HG03575 (cell line): ENCODE measurements at regions not wholly inside any gene's neighbourhood (a gene's known extent, or its start where the extent isn't known, plus 50 kb on each side); places are given as distances from the start of the nearest gene placed in this dataset.
"Not testable (repeated sequence)": the region's sequence is repeated elsewhere in the genome, so short reads cannot be mapped to it uniquely, and the experiment has no call there.

Experiments
- ATAC-seq: cut with Tn5 transposase; IDR thresholded peaks from one replicate; pipeline ENCODE4 v1.9.1; 2021; ENCODE audit not compliant: unreplicated experiment, insufficient number of reproducible peaks, low FRiP score; ENCODE audit errors: extremely low read depth

DNA sequence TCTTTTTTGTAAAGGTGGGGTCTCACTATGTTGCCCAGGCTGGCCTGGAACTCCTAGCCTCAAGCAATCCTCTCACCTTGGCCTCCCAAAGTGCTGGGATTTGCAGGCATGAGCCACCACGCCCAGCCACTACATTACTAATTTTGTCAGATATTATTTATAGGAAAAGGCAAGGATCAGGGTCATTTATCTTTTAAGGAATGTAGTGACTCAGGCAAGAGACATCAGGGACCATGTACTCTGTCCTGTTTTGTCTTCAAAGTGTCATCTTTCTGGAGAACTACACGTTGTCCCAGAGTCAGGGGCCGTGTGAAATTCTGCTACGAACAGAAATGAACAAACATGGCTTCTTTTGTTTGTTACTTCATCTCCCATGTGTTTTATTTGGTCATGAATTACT lies 105.3 kb downstream of the NPTX2 start:
- ATAC-seq, result no peak

DNA sequence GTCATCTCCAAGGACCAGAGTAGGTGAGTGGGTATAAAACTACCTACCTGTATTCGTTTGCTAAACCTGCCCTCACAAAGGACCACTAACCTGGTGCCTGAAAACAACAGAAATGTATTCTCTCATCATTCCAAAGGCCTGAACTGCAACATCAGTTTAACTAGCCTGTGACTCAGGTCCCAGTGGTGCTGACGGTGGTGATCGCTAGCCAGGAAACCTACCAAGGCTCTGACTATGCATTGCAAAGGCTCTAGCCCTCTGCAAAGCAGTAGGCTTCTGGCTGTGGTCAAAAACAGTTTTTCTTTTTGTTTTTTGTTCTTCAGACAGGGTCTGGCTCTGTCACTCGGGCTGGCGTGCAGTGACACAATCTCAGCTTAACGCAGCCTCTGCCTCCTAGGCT lies 107.5 kb downstream of the NPTX2 start:
- ATAC-seq, result no peak

DNA sequence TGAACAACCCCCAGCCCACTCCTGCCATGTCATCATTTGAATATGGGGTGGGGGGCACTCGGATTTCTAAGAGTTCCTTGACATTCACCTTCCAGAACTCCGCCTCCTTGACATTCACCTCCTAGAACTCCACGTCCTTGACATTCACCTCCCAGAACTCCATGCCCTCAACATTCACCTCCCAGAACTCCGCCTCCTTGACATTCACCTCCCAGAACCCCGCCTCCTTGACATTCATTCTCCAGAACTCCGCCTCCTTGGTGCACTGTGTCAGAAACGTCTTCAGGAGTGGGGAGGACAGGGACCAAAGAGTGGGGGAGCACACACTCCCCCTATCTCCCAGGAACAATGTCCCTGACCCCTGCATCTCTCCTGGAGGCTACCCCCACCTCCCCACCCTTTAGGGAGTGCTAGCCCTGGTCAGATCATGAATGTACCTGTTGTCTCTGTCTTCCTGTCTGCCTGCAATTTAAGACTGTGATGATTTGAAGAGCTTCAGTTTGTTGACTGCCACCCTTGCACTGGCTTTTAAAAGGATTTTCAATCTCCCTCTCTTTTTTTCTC lies 110.1 kb downstream of the NPTX2 start:
- no peak for ATAC-seq

DNA sequence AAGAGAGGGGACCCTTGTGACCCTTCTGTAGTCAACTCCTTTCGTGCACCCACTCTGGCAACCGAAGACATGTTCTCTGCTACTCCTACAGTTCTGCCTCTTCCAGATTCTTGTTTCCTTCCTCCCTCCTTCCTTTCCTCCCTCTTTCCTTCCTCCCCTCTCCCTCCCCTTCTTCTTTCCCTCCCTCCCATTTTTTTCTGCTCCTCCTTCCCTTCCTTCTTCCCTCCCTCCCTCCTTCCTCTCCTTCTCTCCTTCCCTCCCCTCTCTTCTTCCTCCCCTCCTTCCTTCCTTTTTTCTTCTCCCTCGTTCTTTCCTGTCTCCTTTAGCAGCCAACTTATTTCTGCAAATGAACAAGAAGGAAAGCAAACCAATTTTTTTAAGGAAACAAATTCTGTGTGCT lies 111.5 kb downstream of the NPTX2 start:
- ATAC-seq, result no peak

DNA sequence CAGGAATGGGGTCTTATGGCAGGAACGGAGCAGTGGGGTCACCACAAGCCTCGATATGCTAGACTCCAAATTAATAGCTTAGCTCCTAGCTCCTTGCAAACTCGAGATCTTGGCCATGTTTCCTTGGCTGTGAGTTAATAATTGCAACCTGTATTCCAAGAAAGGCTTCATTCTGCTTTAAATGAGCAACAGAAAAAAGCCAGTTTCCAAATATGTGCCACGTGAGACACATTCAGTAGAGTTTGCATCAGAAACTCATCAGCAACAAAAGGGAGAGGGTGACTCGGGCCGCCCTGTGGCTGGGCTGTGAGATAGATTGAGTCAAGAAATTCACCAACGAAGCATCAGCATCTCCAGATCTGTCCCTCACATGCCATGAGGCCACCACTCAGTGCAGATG lies 112.0 kb downstream of the NPTX2 start:
- no peak for ATAC-seq

DNA sequence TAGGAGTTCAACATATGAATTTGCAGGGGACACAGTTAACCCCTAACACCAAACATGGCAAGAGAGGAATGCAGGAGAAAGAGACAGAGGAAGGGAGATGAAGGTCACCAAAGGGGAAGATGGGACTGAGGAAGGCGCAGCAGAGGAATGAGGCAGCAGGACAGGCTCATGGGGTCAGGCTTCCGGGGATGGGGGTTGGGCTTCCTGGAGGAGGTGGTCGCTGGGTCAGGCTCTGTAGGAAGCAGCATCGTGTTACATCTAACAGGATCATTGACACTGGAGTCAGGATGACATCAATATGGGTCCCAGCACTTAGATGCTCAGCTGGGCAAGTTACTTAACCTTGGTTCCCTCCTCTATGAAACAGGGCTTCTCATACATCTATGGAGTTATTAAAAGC lies 113.2 kb downstream of the NPTX2 start:
- no peak for ATAC-seq

DNA sequence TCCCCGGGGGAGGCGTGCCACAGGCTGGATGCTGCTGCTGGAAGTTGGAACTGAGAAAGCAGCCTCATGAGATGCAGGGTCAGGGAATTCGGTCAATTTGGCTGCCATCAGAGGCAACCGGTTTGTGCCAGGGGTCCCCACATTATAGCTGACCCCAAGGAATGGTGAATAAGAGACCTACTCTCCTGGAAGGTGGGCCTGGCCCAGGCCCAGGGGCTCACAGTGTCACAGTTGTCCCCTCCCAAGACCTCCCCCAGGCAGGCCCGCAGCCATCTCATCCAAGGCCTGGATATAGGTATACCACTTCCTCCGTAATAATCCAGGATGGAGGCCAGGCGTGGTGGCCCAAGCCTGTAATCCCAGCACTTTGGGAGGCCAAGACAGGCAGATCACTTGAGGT lies 114.6 kb downstream of the NPTX2 start:
- ATAC-seq, result no peak

DNA sequence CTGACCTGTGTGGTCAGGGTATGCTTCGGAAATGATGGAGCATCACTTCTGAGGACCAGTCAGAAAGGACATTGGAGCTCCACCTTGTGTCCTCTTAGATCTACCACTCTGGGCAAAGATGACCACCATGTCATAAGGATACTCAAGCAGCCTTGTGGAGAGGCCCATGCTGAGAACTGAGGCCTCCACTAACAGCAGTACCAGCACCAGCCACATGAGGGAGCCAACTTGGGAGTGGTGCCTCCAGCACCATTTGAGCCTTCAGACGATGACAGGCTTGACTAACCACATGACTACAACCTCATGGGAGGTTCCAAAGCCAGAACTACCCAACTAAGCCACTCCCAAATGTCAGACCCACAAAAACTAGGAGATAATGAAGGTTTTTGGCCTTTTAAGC lies 116.0 kb downstream of the NPTX2 start:
- ATAC-seq, result no peak

DNA sequence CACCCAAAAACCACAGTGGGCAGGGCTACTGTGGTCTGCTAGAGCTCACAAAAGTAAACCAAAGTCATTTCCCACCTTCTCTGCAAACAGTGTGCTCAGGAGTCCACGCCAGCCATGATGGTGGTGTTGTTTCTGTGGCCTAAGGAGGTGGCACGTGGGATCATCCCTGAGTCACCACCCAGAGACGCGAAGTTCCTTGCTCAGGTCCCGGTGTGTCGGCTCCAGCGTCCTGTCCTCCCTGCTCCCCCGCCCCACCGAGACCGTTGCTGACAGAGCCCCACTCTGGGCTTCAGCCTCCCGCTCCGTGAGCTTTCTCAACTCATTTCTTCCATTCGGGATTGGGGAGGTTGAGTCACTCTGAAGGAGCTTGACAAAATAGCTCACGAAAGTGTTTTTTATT lies 118.7 kb downstream of the NPTX2 start:
- ATAC-seq, result no peak

DNA sequence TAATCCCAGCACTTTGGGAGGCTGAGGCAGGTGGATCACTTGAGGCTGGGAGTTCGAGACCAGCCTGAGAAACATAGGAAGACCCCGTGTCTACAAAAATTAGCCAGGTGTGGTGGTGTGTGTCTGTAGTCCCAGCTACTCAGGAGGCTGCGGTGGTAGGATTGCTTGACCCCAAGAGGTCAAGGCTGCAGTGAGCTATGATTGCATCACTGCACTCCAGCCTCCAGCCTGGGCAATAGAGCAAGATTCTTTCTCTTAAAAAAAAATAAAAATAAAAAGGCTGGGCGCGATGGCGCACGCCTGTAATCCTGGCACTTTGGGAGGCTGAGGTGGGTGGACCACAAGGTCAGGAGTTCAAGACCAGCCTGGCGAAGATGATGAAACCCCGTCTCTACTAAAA lies 119.4 kb downstream of the NPTX2 start:
- not testable (repeated sequence) for ATAC-seq

DNA sequence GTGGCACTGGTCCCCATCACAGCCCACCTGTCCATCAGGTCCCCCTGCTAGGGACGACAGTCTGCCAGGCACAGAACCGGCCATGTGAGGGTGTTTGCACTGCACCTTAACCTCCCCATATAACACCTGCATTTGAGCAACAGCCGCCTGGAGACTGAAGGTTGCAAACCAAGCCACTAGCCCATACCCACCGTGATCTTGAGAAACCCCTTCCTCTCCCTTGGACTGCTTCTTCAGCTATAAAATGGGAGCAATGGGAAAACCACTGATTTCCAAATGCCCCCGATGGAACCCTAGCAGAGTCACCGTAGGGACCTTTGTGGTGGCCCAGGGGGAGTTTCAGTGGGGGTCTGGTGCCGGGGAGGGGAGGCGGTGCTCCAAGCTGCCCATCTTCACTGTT lies 120.1 kb downstream of the NPTX2 start:
- ATAC-seq, result no peak

DNA sequence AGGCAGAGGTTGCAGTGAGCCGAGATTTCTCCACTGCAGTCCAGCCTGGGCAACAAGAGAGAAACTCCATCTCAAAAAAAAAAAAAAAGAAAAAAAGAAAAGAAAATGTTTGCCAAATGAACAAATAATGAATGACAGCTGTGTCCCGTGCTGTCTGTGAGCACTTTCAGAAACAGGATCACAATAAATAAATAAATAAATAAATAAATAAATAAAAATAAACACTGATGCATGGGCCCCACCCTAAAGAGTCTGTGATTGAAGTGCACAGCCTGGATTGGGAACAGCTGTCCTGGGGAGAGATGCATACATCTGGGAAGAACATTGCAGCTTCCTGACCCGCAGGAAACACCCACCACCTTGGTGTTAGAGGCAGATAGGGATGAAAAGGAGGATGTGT lies 123.6 kb downstream of the NPTX2 start:
- no peak for ATAC-seq

DNA sequence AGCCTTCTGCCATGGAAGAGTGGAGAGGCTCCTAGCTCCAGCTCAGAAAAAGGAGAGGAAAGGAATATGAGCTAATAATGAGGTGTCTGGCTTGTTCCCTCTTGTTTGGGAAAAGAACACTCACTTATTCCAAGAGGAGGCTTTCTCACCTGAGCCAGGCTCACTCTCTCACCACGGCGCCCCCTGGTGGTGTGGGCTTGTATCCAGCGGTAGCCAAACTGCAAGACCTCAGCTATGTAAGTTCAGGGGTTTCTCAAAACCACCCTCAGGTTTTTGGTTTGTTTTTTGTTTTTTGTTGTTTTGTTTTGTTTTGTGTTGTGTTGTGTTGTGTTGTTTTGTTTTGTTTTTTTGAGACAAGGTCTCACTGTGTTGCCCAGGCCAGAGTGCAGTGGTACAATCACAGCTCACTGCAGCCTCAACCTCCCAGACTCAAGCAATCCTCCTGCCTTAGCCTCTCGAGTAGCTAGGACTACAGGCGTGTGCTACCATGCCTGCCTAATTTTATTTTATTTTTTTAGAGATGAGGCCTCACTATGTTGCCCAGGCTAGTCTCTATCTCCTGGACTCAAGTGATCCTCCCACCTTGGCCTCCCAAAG lies 124.0 kb downstream of the TMEM130 start:
- no peak for ATAC-seq

DNA sequence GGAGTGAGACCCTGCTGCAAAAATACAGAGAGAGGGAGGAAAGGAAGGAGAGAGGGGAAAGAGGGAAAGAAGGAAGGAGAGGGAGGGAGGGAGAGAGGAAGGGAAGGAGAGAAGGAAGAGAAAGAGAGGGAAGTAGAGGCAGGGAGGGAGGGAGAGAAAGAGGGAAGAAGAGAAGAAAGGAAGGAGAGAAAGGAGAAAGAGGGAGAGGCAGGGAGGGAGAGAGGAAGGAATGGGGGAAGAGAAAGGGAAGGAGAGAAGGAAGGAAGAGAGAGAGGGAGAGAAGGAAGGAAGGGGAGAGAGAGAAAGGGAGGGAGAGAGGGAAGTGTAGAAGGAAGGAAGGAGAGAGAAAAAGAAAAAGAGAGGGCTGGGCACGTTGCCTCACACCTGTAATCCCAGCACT lies 121.7 kb downstream of the TMEM130 start:
- ATAC-seq, result no peak

DNA sequence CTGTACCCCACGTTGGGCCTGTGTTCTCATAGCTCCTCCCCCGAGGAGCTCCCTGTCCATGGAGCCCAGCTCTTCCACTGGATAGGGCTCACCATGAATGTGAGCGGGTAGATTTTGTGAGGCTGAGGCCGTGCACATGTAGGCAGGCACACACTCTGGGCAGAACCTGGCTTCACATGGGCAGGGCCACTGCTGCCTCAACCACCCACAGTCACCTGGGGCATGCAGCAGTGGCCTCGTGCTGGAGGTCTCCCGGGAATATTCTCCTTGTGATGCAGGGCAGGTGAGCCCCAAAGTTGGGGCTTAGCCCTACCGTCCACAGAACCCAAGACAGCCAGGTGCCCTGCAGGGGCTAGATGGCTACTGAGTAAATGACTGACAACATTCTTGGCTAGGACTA lies 116.6 kb downstream of the TMEM130 start:
- ATAC-seq, result no peak

DNA sequence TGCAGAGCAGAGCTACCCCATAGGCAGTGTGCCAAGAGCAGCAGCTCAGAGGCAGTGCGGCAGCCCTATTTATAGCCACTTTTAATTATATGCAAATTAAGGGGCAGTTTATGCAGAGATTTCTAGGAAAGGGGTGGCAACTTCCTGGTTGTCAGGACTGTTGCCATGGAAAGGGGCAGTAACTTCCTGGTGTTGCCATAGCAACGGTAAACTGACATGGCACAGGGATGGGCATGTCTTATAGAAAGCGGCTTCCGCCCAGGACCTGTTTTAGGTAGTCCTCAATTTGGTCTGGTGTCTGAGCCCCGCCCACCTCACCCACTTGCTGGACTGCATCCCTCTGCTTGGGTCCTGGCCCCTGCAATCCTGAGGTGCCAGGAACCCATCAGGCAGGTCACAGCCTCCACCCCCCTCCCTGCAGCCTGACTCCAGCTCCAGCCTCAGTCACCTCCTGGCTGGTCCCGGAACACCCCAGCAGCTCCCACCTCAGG lies 115.8 kb downstream of the TMEM130 start:
- no peak for ATAC-seq

DNA sequence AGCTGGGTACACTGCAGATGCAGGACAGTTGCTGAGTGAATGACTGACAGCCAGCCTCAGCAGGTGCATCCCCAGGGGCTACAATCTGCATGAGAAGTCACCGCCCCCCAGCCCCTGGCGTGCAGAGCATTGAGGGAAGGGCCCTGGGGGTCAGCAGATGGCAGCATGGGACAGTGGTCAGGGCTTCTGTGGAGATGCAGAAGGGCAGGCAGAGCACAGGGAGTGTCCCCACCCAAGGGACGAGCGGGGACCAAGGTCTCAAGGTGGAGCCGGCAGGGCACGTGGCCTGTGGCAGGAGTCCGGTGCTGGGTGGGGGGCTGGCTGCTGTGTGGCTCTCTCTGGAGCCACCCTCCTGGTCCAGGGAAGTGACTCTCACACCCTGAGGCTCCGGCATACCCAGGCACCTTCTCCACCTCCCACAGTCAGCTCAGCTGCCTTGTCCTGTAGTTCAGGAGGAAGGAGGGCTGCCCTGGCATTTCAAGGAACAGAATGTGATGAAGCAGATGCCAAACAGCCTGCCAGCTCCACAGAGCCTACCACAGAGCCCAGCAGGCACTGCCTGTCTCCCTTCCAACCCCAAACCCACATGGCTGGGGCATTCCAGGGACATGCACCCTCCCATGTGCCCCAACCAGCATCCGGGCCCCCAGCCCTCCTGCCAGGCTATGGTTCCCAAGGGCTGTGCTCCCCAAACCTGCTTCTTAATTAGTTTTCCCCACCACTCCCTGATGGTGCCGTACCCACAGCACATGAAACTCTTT lies 114.5 kb downstream of the TMEM130 start:
- ATAC-seq, result no peak

DNA sequence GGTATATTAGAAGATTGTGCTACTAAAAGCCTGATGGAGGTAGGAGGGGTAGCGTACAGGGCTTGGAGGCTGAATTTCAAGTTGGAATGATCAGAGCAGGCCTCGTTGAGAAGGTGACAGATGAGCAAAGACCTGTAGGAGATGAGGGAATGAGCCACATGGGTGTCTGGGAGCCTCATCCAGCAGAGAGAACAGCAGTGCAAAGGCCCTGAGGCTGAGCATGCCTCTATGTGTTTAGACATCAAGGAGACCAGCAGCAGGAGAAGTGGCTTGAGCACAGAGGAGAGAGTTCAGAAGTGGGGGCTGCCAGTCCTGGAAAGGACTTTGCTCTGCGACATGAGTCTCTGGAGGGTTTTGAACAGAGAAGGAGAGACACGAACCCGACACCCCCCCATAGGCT lies 111.7 kb downstream of the TMEM130 start:
- no peak for ATAC-seq

DNA sequence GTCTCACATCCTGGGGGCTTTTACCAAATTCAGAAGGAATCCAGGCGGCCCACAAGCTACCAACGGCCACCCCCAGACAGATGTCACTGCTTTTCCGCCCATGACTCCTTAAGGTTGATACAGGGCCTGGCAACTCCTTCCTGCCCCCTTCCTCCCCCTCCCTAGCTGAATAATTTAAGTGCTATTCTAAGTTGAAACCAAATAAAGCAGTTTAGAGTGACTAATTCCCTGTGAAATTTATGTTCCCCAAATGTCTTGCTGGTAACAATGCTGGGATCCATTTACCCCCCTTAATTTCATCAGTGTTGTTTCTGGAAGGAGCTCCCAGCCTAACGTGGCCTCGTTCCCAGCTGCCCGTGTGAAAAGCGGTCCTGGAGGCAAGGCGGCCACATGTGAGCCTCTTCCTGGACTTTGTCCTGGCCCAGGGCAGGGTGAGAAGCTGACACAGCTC lies 109.6 kb downstream of the TMEM130 start:
- no peak for ATAC-seq

DNA sequence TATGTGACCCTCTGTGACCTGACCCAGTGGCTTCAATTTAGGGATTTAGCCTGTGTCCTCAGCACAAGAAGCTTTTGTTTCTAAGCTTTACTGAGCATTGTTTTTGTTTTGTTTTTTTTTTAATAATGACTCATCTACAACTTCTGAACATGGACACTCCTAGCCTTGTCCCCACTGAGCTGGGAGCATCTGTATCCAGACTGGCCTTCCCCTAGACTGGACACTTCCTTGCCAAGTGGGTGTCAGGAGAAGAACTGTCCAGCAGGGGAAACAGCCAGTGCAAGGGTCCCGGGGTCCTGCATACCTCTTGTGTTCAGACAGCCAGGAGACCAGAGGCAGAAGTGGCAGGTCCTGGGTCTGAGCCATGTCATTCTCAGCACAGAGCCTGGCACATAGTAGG lies 108.6 kb downstream of the TMEM130 start:
- ATAC-seq, result no peak
